Fibroblast of lung (primary cell): ENCODE measurements at regions not wholly inside any gene's neighbourhood (a gene's known extent, or its start where the extent isn't known, plus 50 kb on each side); places are given as distances from the start of the nearest gene placed in this dataset.

Source experiments
- DNase-seq, 2 donors: peaks; one replicate each; pipeline versions ENCODE4 v3.0.0 to v3.0.0-alpha.2; 2010; ENCODE audit warnings: low read depth in 2 of 2
- H2AFZ ChIP-seq: 2 replicates; pipeline ENCODE4 v1.5.1; 2012; ENCODE audit warnings: low read length, control low read depth, inconsistent platforms
- H3K27ac ChIP-seq: 2 replicates; pipeline ENCODE4 v1.5.1; 2011; ENCODE audit warnings: low read length, control low read depth; ENCODE audit not compliant: insufficient read depth
- H3K27me3 ChIP-seq: 2 replicates; pipeline ENCODE4 v1.5.1; 2011; ENCODE audit warnings: mild to moderate bottlenecking, low read length; ENCODE audit not compliant: control insufficient read depth, insufficient read depth
- H3K36me3 ChIP-seq: 2 replicates; pipeline ENCODE4 v1.5.1; 2011; ENCODE audit warnings: low read length; ENCODE audit not compliant: control insufficient read depth, insufficient read depth
- H3K4me1 ChIP-seq: 2 replicates; pipeline ENCODE4 v1.5.1; 2011; ENCODE audit warnings: low read length; ENCODE audit not compliant: control insufficient read depth, insufficient read depth; ENCODE audit errors: extremely low read depth
- H3K4me2 ChIP-seq: 2 replicates; pipeline ENCODE4 v1.5.1; 2011; ENCODE audit warnings: low read length, control low read depth; ENCODE audit not compliant: insufficient read depth; ENCODE audit errors: extremely low read depth
- H3K4me3 ChIP-seq, 4 experiments: fragments of 200-600 bp in 1 of 4; sonication (generic) in 1 of 4; replicated peaks in 1 of 4; 2 replicates each; pipeline ENCODE4 v1.5.1; 2011 to 2016; ENCODE audit warnings: low read length in 4 of 4, low read depth in 3 of 4, mild to moderate bottlenecking in 3 of 4, control low read depth in 2 of 4, inconsistent platforms in 1 of 4, mixed read lengths in 1 of 4; ENCODE audit not compliant: insufficient read depth in 1 of 4; ENCODE audit errors: control extremely low read depth in 1 of 4
- H3K79me2 ChIP-seq: 2 replicates; pipeline ENCODE4 v1.5.1; 2012; ENCODE audit warnings: mild to moderate bottlenecking, low read length, inconsistent platforms; ENCODE audit not compliant: control insufficient read depth, insufficient read depth
- H3K9ac ChIP-seq: 2 replicates; pipeline ENCODE4 v1.5.1; 2011; ENCODE audit warnings: mild to moderate bottlenecking, low read length, control low read depth; ENCODE audit not compliant: insufficient read depth
- H3K9me3 ChIP-seq: 2 replicates; pipeline ENCODE4 v1.5.1; 2012; ENCODE audit warnings: low read depth, low read length; ENCODE audit not compliant: control insufficient read depth, insufficient read depth
- H4K20me1 ChIP-seq: 2 replicates; pipeline ENCODE4 v1.5.1; 2011; ENCODE audit warnings: low read length; ENCODE audit not compliant: control insufficient read depth, insufficient read depth; ENCODE audit errors: extremely low read depth
- CTCF ChIP-seq, 2 donors: IDR thresholded peaks in 1 of 2; conservative IDR thresholded peaks in 1 of 2; 1 replicate in 1 of 2; 2 replicates in 1 of 2; pipeline ENCODE4 v1.5.1; 2011 to 2012; ENCODE audit warnings: low read length in 2 of 2, control low read depth in 1 of 2, inconsistent platforms in 1 of 2, low read depth in 1 of 2, mild to moderate bottlenecking in 1 of 2
- EZH2 ChIP-seq: IDR thresholded peaks from 2 replicates; pipeline ENCODE4 v1.5.1; 2012; ENCODE audit warnings: low read length, control low read depth, mild to moderate bottlenecking; ENCODE audit errors: missing control alignments

DNA sequence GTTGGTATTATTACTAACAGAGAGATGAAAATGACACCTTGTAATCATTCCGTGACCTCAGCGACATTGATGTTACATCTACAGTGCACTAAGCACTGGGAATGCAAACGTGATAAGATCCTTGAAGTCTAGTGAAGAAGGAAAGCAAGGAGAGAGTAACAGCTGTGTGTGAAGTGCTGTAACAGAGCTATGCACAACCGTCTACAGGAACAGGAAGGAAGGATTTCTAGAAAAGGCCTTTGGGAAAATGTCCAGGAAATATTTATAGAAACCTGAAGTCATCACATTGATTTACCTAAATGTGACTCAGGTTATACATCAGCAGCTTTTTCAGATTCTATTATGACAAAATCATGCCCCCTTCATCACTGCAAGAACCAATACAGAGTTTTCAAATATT lies 304.2 kb upstream of the AMIGO2 start:
- Histone ChIP-seq H2AFZ (peak overlapping the region; percentile 50), H3K4me2 (no peak overlapping the region)

GRCh38 chr12:47382305-47382704 lies 302.5 kb upstream of the AMIGO2 start:
- no peaks in the 10 kb centered on the region for H3K36me3 ChIP-seq
- H2AFZ ChIP-seq, result no peak overlapping the region
- H3K79me2 ChIP-seq, result no peaks in the 10 kb centered on the region
- H3K4me1 ChIP-seq, result no peaks in the 10 kb centered on the region
- no peak overlapping the region for H3K27ac ChIP-seq
- H3K4me2 ChIP-seq, result no peak overlapping the region
- no peaks in the 10 kb centered on the region for H3K27me3 ChIP-seq
- no peaks in the 10 kb centered on the region for H3K9me3 ChIP-seq
- no peak overlapping the region for H3K9ac ChIP-seq
- TF ChIP-seq CTCF (conservative IDR thresholded peaks at IDR 0.05 in 1 of 2, IDR thresholded peaks at IDR 0.05 in 1 of 2; ENCODE audit: low read depth in 1 of 2, low read length in 2 of 2), result no peak
- TF ChIP-seq EZH2, result no peak
- H4K20me1 ChIP-seq, result no peaks in the 10 kb centered on the region
- no peak overlapping the region for H3K4me3 ChIP-seq
- DNase-seq, result no peak

More for the DNA sequence above, 304.2 kb upstream of the AMIGO2 start:
- no peaks in the 10 kb centered on the region for H3K36me3 ChIP-seq
- no peak overlapping the region for H3K9ac ChIP-seq
- H3K27me3 ChIP-seq, result no peaks in the 10 kb centered on the region
- no peaks in the 10 kb centered on the region for H3K4me1 ChIP-seq
- H3K79me2 ChIP-seq, result no peaks in the 10 kb centered on the region
- peak; percentile 63 to 78 for DNase-seq
- H3K9me3 ChIP-seq, result no peaks in the 10 kb centered on the region
- no peaks in the 10 kb centered on the region for H4K20me1 ChIP-seq
- TF ChIP-seq EZH2 (no peak), CTCF (conservative IDR thresholded peaks at IDR 0.05 in 1 of 2, IDR thresholded peaks at IDR 0.05 in 1 of 2; ENCODE audit: low read depth in 1 of 2, low read length in 2 of 2) (no peak)
- H3K4me3 ChIP-seq, result no peak overlapping the region
- H3K27ac ChIP-seq, result no peak overlapping the region

- H3K36me3 ChIP-seq, result no peaks in the 10 kb centered on the region
- H3K79me2 ChIP-seq, result no peaks in the 10 kb centered on the region
- no peak overlapping the region for H2AFZ ChIP-seq
- no peaks in the 10 kb centered on the region for H3K9me3 ChIP-seq
- H3K27ac ChIP-seq, result no peak overlapping the region
- TF ChIP-seq CTCF (conservative IDR thresholded peaks at IDR 0.05 in 1 of 2, IDR thresholded peaks at IDR 0.05 in 1 of 2; ENCODE audit: low read depth in 1 of 2, low read length in 2 of 2) (no peak), EZH2 (no peak)
- no peaks in the 10 kb centered on the region for H3K4me1 ChIP-seq
- H3K4me2 ChIP-seq, result no peak overlapping the region
- no peaks in the 10 kb centered on the region for H4K20me1 ChIP-seq
- H3K27me3 ChIP-seq, result no peaks in the 10 kb centered on the region
- H3K4me3 ChIP-seq, result no peak overlapping the region
- no peak overlapping the region for H3K9ac ChIP-seq
- peak in 1 of 2 donors; percentile 37 for DNase-seq
These were observed 299.1 kb upstream of the AMIGO2 start for GRCh38 chr12:47378907-47379306.
